Transverse colon (tissue), 4 donors: ENCODE measurements at regions not wholly inside any gene's neighbourhood (a gene's known extent, or its start where the extent isn't known, plus 50 kb on each side); places are given as distances from the start of the nearest gene placed in this dataset.

ENCODE experiments used
- DNase-seq: peaks from one replicate; pipeline ENCODE4 v3.0.0-alpha.2; 2019
- H3K27ac ChIP-seq, 4 donors: fragments of 200-600 bp; sonication (generic); 2 replicates each; pipeline ENCODE4 v1.5.1; 2016 to 2018; ENCODE audit warnings: inconsistent platforms in 4 of 4
- H3K27me3 ChIP-seq: fragments of 200-600 bp; sonication (generic); 2 replicates; pipeline ENCODE4 v1.5.1; 2017; ENCODE audit warnings: inconsistent platforms
- H3K36me3 ChIP-seq, 4 donors: fragments of 200-600 bp; sonication (generic); 2 replicates each; pipeline ENCODE4 v1.5.1; 2017 to 2019; ENCODE audit warnings: inconsistent platforms in 4 of 4
- H3K4me1 ChIP-seq, 4 donors: fragments of 200-600 bp; sonication (generic); 2 replicates each; pipeline ENCODE4 v1.5.1; 2017 to 2020; ENCODE audit warnings: inconsistent platforms in 4 of 4
- H3K4me3 ChIP-seq, 4 donors: fragments of 200-600 bp; sonication (generic); 1 replicate in 1 of 4; 2 replicates in 3 of 4; pipeline versions ENCODE4 v1.5.1 to v1.6.1; 2017 to 2019; ENCODE audit warnings: inconsistent platforms in 4 of 4
- H3K9me3 ChIP-seq, 2 donors: fragments of 200-600 bp; sonication (generic); 2 replicates each; pipeline ENCODE4 v1.5.1; 2017 to 2019; ENCODE audit warnings: inconsistent platforms in 2 of 2
- EP300 ChIP-seq: sonication (generic); formaldehyde crosslinking; IDR thresholded peaks from one replicate; pipeline ENCODE4 v1.6.1; 2017; ENCODE audit warnings: antibody characterized with exemption, low read depth
- POLR2A ChIP-seq: fragments of 450-650 bp; IDR thresholded peaks from one replicate; pipeline ENCODE4 v1.6.1; 2016; ENCODE audit warnings: antibody characterized with exemption, mild to moderate bottlenecking, moderate library complexity
- POLR2AphosphoS5 ChIP-seq, 3 donors: sonication (generic); formaldehyde crosslinking; IDR thresholded peaks; one replicate each; pipeline ENCODE4 v1.6.1; 2016; ENCODE audit warnings: antibody characterized with exemption in 3 of 3
- WGBS, 2 donors: methylation state at CpG; one replicate each; pipeline ENCODE4 v1.1.5; 2018; ENCODE audit warnings: low coverage in 1 of 2; 5-methylcytosine and 5-hydroxymethylcytosine counted together
- in situ Hi-C, 4 donors: fragments of 200-750 bp; cut with MboI; loops; one replicate each; pipeline versions ENCODE4 v1.15.0 to v1.15.1; 2017; ENCODE audit warnings: low sequenced_read_pairs in 3 of 4, low pct_ligation_motif_present in 1 of 4, low pct_unique_long_range_greater_than_20kb in 1 of 4
- intact Hi-C: fragments of 100-400 bp; cut with DNase I; formaldehyde crosslinking; loops from one replicate; pipeline ENCODE4 v1.15.1; 2023; ENCODE audit warnings: low total_unique reads
- TF ChIP-seq, protein P1 (sequence below), 5 experiments: fragments of 200-600 bp in 3 of 5; fragments of 450-650 bp in 2 of 5; sonication (generic) in 3 of 5; IDR thresholded peaks; 1 replicate in 2 of 5; 2 replicates in 3 of 5; pipeline ENCODE4 v1.5.1; 2016 to 2017; ENCODE audit warnings: antibody characterized with exemption in 5 of 5, inconsistent platforms in 3 of 5, mild to moderate bottlenecking in 2 of 5, moderate library complexity in 1 of 5

DNA sequence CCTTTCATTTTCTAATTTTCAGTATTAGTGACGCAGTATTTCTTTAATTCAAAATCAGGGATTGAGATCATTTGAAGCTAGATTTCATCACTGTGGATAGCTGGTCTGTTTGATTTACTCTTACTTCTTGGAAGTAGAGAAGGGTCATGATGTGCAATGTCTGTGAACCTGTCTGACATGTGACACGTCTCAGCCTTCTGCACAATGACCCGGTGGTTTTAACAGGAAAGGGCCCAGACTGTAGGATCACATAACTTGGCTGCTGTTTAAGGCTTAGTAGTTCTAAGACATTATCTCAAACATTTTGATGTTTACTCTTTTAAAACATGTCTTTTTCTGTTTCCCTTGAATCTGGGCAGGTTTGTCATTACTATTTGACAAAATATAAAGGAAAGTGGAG is 823.3 kb upstream of the NUDT12 start:
- Histone ChIP-seq H3K4me1 (no peaks in the 10 kb centered on the region), H3K36me3 (no peaks in the 10 kb centered on the region), H3K4me3 (no peak overlapping the region), H3K27me3 (no peaks in the 10 kb centered on the region), H3K27ac (no peak overlapping the region), H3K9me3 (no peaks in the 10 kb centered on the region)
- in situ Hi-C loops (no loop called here), intact Hi-C loops (no loop called here)
- WGBS, 2 donors, result 78 to 83% methylated on average over 2 to 3 of the region's 3 CpGs
- DNase-seq, result no peak
- TF ChIP-seq POLR2AphosphoS5 (IDR thresholded peaks at IDR 0.05), result no peak
- TF ChIP-seq, protein P1, sequence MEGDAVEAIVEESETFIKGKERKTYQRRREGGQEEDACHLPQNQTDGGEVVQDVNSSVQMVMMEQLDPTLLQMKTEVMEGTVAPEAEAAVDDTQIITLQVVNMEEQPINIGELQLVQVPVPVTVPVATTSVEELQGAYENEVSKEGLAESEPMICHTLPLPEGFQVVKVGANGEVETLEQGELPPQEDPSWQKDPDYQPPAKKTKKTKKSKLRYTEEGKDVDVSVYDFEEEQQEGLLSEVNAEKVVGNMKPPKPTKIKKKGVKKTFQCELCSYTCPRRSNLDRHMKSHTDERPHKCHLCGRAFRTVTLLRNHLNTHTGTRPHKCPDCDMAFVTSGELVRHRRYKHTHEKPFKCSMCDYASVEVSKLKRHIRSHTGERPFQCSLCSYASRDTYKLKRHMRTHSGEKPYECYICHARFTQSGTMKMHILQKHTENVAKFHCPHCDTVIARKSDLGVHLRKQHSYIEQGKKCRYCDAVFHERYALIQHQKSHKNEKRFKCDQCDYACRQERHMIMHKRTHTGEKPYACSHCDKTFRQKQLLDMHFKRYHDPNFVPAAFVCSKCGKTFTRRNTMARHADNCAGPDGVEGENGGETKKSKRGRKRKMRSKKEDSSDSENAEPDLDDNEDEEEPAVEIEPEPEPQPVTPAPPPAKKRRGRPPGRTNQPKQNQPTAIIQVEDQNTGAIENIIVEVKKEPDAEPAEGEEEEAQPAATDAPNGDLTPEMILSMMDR (IDR thresholded peaks at IDR 0.05), result no peak

DNA sequence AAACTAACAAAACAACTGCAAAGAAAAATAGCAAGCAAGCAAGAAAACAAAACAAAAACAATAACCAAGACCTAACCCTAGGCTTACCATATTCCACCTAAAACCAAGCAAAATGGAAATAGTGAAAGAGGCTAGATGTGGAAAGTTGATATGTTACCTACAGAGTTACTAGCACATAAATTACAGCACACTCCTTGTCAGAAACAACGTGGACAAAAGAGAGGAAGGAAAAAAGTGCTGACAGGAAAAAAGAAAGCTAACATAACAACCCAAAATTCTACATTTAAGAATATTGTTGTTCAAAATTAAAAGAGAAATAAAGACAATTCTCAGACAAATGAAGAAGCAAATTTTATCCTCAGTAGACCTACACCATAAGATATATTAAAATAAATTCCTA is 812.8 kb upstream of the NUDT12 start:
- no peak for DNase-seq
- TF ChIP-seq POLR2AphosphoS5 (IDR thresholded peaks at IDR 0.05) (no peak), POLR2A (no peak), EP300 (no peak)
- TF ChIP-seq, protein P1 (IDR thresholded peaks at IDR 0.05), result no peak
- no peaks in the 10 kb centered on the region for H3K4me1 ChIP-seq
- intact Hi-C loops (no loop called here), in situ Hi-C loops (no loop called here)
- 8 to 17% methylated on average over 1 of the region's 1 CpG for WGBS, 2 donors
- H3K9me3 ChIP-seq, result no peaks in the 10 kb centered on the region
- H3K36me3 ChIP-seq, result no peaks in the 10 kb centered on the region
- H3K27me3 ChIP-seq, result no peaks in the 10 kb centered on the region
- no peak overlapping the region for H3K27ac ChIP-seq
- H3K4me3 ChIP-seq, result no peak overlapping the region

- WGBS, 2 donors, result 50 to 58% methylated on average over 2 of the region's 2 CpGs
- in situ Hi-C loops, result no loop called here
- Histone ChIP-seq H3K36me3 (no peaks in the 10 kb centered on the region), H3K9me3 (no peaks in the 10 kb centered on the region), H3K4me3 (no peak overlapping the region), H3K4me1 (no peaks in the 10 kb centered on the region), H3K27ac (no peak overlapping the region), H3K27me3 (no peaks in the 10 kb centered on the region)
- no peak for DNase-seq
- no peak for TF ChIP-seq POLR2A
- TF ChIP-seq, protein P1 (IDR thresholded peaks at IDR 0.05), result no peak
- TF ChIP-seq POLR2AphosphoS5 (IDR thresholded peaks at IDR 0.05), result no peak
- no peak for TF ChIP-seq EP300
- intact Hi-C loops, result no loop called here
Observed at GRCh38 chr5:104372796-104373195, 810.2 kb upstream of the NUDT12 start.

- intact Hi-C loops, result no loop called here
- in situ Hi-C loops, result no loop called here
- no peak for DNase-seq
- Histone ChIP-seq H3K9me3 (no peaks in the 10 kb centered on the region), H3K36me3 (no peaks in the 10 kb centered on the region), H3K4me1 (no peaks in the 10 kb centered on the region), H3K4me3 (no peak overlapping the region), H3K27me3 (no peaks in the 10 kb centered on the region), H3K27ac (no peak overlapping the region)
- TF ChIP-seq POLR2A, result no peak
- TF ChIP-seq, protein P1 (IDR thresholded peaks at IDR 0.05), result no peak
- no peak for TF ChIP-seq POLR2AphosphoS5 (IDR thresholded peaks at IDR 0.05)
- TF ChIP-seq EP300, result no peak
- 67 to 75% methylated on average over 1 to 10 of the region's 10 CpGs for WGBS, 2 donors
Observed at GRCh38 chr5:104372376-104372775, 809.8 kb upstream of the NUDT12 start.
